K562 (cell line): ENCODE measurements at regions not wholly inside any gene's neighbourhood (a gene's known extent, or its start where the extent isn't known, plus 50 kb on each side); places are given as distances from the start of the nearest gene placed in this dataset.

Experiments
- ATAC-seq: fragments of 200-7000 bp; cut with Tn5 transposase; 3 replicates; pipeline ENCODE4 v1.9.1; 2020; ENCODE audit warnings: moderate library complexity
- BruUV-seq: library from RNA; stranded (reverse); fragments of 400-500 nt; replicated peaks from 2 replicates; lab custom pipeline; 2021; lab: Mats Ljungman, UMichigan
- CTCF ChIA-PET: fragments of 300-600 bp; formaldehyde crosslinking; extraction: SDS; loops from one replicate; lab custom pipeline; 2021; ENCODE audit warnings: low intra/inter-chr PET ratio; lab: Yijun Ruan, JAX
- POLR2A ChIA-PET: fragments of 300-600, 350-650 bp; sonication (Branson Sonifier 250); formaldehyde crosslinking; extraction: SDS; loops from one replicate; lab custom pipeline; 2021; ENCODE audit warnings: antibody characterized with exemption, inconsistent platforms; lab: Yijun Ruan, JAX
- DNase-seq, 4 experiments: peaks; one replicate each; pipeline versions ENCODE4 v3.0.0 to v3.0.0-alpha.2; 2011 to 2018; ENCODE audit warnings: low spot score in 3 of 4, mixed read lengths in 3 of 4; ENCODE audit errors: extremely low read depth in 1 of 4
- FAIRE-seq: peaks from 2 replicates; lab custom pipeline; 2011; peaks lifted over from hg19 to GRCh38; lab: Jason Lieb, UNC
- H2AFZ ChIP-seq: 2 replicates; pipeline ENCODE4 v1.6.0; 2011; ENCODE audit warnings: low read depth, low read length, control low read depth, inconsistent platforms
- H3K27ac ChIP-seq: fragments of 200-600 bp; 3 replicates; pipeline ENCODE4 v1.8.0; 2011; ENCODE audit warnings: low read depth, mild to moderate bottlenecking, control low read depth, inconsistent platforms, low read length, moderate library complexity, mixed read lengths; ENCODE audit errors: extremely low read depth
- H3K27me3 ChIP-seq, 2 experiments: fragments of 300-600 bp in 1 of 2; 2 replicates in 1 of 2; 3 replicates in 1 of 2; pipeline versions ENCODE4 v1.6.0 to v1.8.0; 2011; ENCODE audit warnings: inconsistent platforms in 2 of 2, low read length in 2 of 2, mild to moderate bottlenecking in 1 of 2, mixed read lengths in 1 of 2, moderate library complexity in 1 of 2; ENCODE audit not compliant: control insufficient read depth in 2 of 2, insufficient read depth in 2 of 2
- H3K36me3 ChIP-seq: fragments of 300-600 bp; 3 replicates; pipeline ENCODE4 v1.8.0; 2011; ENCODE audit warnings: mild to moderate bottlenecking, low read length, inconsistent platforms; ENCODE audit not compliant: control insufficient read depth, insufficient read depth
- H3K4me1 ChIP-seq, 2 experiments: fragments of 200-600 bp in 1 of 2; replicated peaks in 1 of 2; 2 replicates in 1 of 2; 3 replicates in 1 of 2; pipeline versions ENCODE4 v1.5.1 to v1.8.0; 2011; ENCODE audit warnings: inconsistent platforms in 2 of 2, low read length in 2 of 2, mild to moderate bottlenecking in 1 of 2, mixed read lengths in 1 of 2, moderate library complexity in 1 of 2; ENCODE audit not compliant: control insufficient read depth in 2 of 2, insufficient read depth in 2 of 2
- H3K4me2 ChIP-seq: 2 replicates; pipeline ENCODE4 v1.6.1; 2011; ENCODE audit warnings: low read length, control low read depth, inconsistent platforms, mixed read lengths; ENCODE audit not compliant: insufficient read depth
- H3K4me3 ChIP-seq: fragments of 200-600 bp; sonication (generic), shearing (Covaris generic); 2 replicates; pipeline ENCODE4 v1.5.1; 2016; ENCODE audit warnings: control low read depth, inconsistent platforms
- H3K79me2 ChIP-seq: fragments of 200-600 bp; 3 replicates; pipeline ENCODE4 v1.8.0; 2011; ENCODE audit warnings: low read length, inconsistent platforms; ENCODE audit not compliant: control insufficient read depth, insufficient read depth
- H3K9ac ChIP-seq, 2 experiments: 2 replicates each; pipeline versions ENCODE4 v1.6.0 to v1.6.1; 2011; ENCODE audit warnings: low read depth in 2 of 2, low read length in 2 of 2, control low read depth in 1 of 2, inconsistent platforms in 1 of 2, mild to moderate bottlenecking in 1 of 2, mixed read lengths in 1 of 2; ENCODE audit not compliant: insufficient read depth in 1 of 2
- H3K9me1 ChIP-seq: one replicate; pipeline ENCODE4 v1.6.0; 2011; ENCODE audit warnings: inconsistent platforms, mild to moderate bottlenecking, low read length, moderate library complexity; ENCODE audit not compliant: control insufficient read depth, insufficient read depth
- H3K9me3 ChIP-seq: replicated peaks from 2 replicates; pipeline ENCODE4 v1.5.1; 2011; ENCODE audit warnings: low read depth, low read length, inconsistent platforms; ENCODE audit not compliant: control insufficient read depth, insufficient read depth
- H4K20me1 ChIP-seq: replicated peaks from 2 replicates; pipeline ENCODE4 v1.6.1; 2011; ENCODE audit warnings: low read length, inconsistent platforms, mixed read lengths; ENCODE audit not compliant: control insufficient read depth, insufficient read depth
- ARNT ChIP-seq, 2 experiments: fragments of 450-650 bp; IDR thresholded peaks; 2 replicates each; pipeline ENCODE4 v1.6.1; 2016; ENCODE audit warnings: mild to moderate bottlenecking in 1 of 2
- CBX2 ChIP-seq: fragments of 200-600 bp; sonication (generic); IDR thresholded peaks from one replicate; pipeline ENCODE4 v1.6.1; 2012; ENCODE audit warnings: mild to moderate bottlenecking, low read length, inconsistent platforms; ENCODE audit not compliant: insufficient read depth, poor library complexity, severe bottlenecking
- GATAD2A ChIP-seq: fragments of 450-650 bp; IDR thresholded peaks from 2 replicates; pipeline ENCODE4 v1.6.1; 2017
- HNRNPK ChIP-seq: fragments of 200-400 bp; formaldehyde crosslinking; IDR thresholded peaks from one replicate; pipeline ENCODE4 v1.6.1; 2018; ENCODE audit warnings: mild to moderate bottlenecking, low read depth, low read length; ENCODE audit not compliant: poor library complexity, severe bottlenecking
- HOXB6 ChIP-seq: fragments of 250-450 bp; sonication (Bioruptor Pico); IDR thresholded peaks from 2 replicates; pipeline ENCODE4 v1.5.1; 2022; ENCODE audit warnings: mild to moderate bottlenecking, borderline replicate concordance
- KLF1 ChIP-seq: fragments of 450-650 bp; IDR thresholded peaks from 2 replicates; pipeline ENCODE4 v1.6.1; 2016; ENCODE audit warnings: missing genetic modification characterization, missing compliant biosample characterization
- PHF20 ChIP-seq: fragments of 450-650 bp; IDR thresholded peaks from 2 replicates; pipeline ENCODE4 v1.6.1; 2018; ENCODE audit not compliant: partially characterized antibody
- PTBP1 ChIP-seq: fragments of 200-400 bp; formaldehyde crosslinking; IDR thresholded peaks from 2 replicates; pipeline ENCODE4 v1.6.1; 2017; ENCODE audit warnings: low read depth, low read length
- RBM34 ChIP-seq: fragments of 200-400 bp; formaldehyde crosslinking; IDR thresholded peaks from 2 replicates; pipeline ENCODE4 v1.6.1; 2018; ENCODE audit warnings: low read length, borderline replicate concordance; ENCODE audit not compliant: insufficient read depth
- SRF ChIP-seq, 2 experiments: fragments of 250-450, 450-650 bp in 1 of 2; sonication (Bioruptor Pico) in 1 of 2; sonication (generic) in 1 of 2; formaldehyde crosslinking; IDR thresholded peaks; 2 replicates each; pipeline versions ENCODE4 v1.5.0 to v1.5.1; 2020 to 2022; ENCODE audit warnings: mild to moderate bottlenecking in 1 of 2, missing genetic modification reagents in 1 of 2
- ZBTB49 ChIP-seq: sonication (generic); formaldehyde crosslinking; IDR thresholded peaks from 2 replicates; pipeline ENCODE4 v1.8.0; 2022; ENCODE audit warnings: missing genetic modification reagents, mild to moderate bottlenecking, borderline replicate concordance
- ZNF140 ChIP-seq: fragments of 250-450 bp; sonication (Bioruptor Pico); IDR thresholded peaks from 2 replicates; pipeline ENCODE4 v1.8.0; 2021; ENCODE audit warnings: moderate library complexity, mild to moderate bottlenecking, inconsistent platforms
- ZNF347 ChIP-seq: fragments of 450-650 bp; formaldehyde crosslinking; IDR thresholded peaks from 2 replicates; pipeline ENCODE4 v1.4.0; 2020; ENCODE audit warnings: low read depth, mild to moderate bottlenecking, moderate library complexity
- ZNF785 ChIP-seq: fragments of 250-450 bp; sonication (Bioruptor Pico); IDR thresholded peaks from 2 replicates; pipeline ENCODE4 v1.4.0; 2020; ENCODE audit warnings: mild to moderate bottlenecking
- ZNF79 ChIP-seq: fragments of 250-450 bp; sonication (Bioruptor Pico); IDR thresholded peaks from 2 replicates; pipeline ENCODE4 v1.4.0; 2020; ENCODE audit warnings: low read depth, mild to moderate bottlenecking, moderate library complexity
- WGBS: fragments of 100-300 bp; shearing (Covaris generic); methylation state at CpG from one replicate; pipeline ENCODE4 v1.1.6; 2016; ENCODE audit warnings: low coverage, mixed read lengths; ENCODE audit not compliant: insufficient coverage; ENCODE audit errors: missing lambda C conversion rate; 5-methylcytosine and 5-hydroxymethylcytosine counted together
- in situ Hi-C: fragments of 300-500 bp; cut with MboI; formaldehyde crosslinking; loops from 4 replicates; pipeline ENCODE4 v1.15.0; 2018; ENCODE audit warnings: inconsistent platforms, mixed read lengths
- intact Hi-C: fragments of 100-400 bp; cut with micrococcal nuclease; formaldehyde crosslinking; loops from 2 replicates; pipeline ENCODE4 v1.14.2; 2022
- TF ChIP-seq, protein P1 (sequence below): sonication (generic); formaldehyde crosslinking; IDR thresholded peaks from 2 replicates; pipeline ENCODE4 v1.8.0; 2022; ENCODE audit warnings: missing genetic modification reagents, mild to moderate bottlenecking, borderline replicate concordance

DNA sequence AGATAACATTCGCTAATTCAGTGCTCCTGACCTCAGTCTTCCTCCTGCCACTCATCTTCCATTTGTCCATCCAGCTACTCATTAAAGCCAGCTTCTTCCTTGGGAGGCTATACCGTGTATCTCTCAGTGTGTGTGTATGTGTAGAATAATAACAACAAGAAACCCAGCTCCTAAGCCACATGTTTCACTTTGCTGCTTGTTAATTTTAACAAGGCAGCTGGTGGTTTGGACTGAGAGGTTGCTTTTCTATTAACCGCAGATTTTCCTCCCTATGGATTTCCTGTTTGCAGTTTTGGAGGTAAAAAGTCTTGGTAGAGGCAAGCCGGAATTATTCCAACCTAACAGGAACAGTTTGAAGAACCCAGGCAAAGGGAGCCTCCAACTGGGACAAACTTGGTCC is 165.0 kb downstream of the ADAMTS15 start:
- CTCF ChIA-PET, result no interaction called here
- DNase-seq, result no peak

More for the DNA sequence above, 165.0 kb downstream of the ADAMTS15 start:
- Histone ChIP-seq H3K4me2 (no peak overlapping the region), H3K4me3 (no peak overlapping the region), H3K9ac (no peak overlapping the region), H3K27me3 (no peaks in the 10 kb centered on the region; a peak in 1 of 5 replicates), H2AFZ (no peak overlapping the region), H4K20me1 (no peaks in the 10 kb centered on the region; the same call in 1 of the 2 replicates), H3K27ac (no peak overlapping the region), H3K4me1 (no peaks in the 10 kb centered on the region), H3K9me3 (no peaks in the 10 kb centered on the region), H3K36me3 (no peaks in the 10 kb centered on the region), H3K9me1 (no peaks in the 10 kb centered on the region), H3K79me2 (no peaks in the 10 kb centered on the region)
- ATAC-seq (no peak), FAIRE-seq (no peak)
- TF ChIP-seq HNRNPK (no peak), GATAD2A (no peak), SRF (CRISPR knock-in tag; IDR thresholded peaks at IDR 0.05) (no peak), ZNF140 (CRISPR knock-in tag) (no peak), ARNT (IDR thresholded peaks at IDR 0.05) (no peak), KLF1 (tag) (no peak), ZBTB49 (CRISPR knock-in tag) (no peak), ZNF785 (CRISPR knock-in tag) (no peak), RBM34 (no peak), HOXB6 (CRISPR knock-in tag) (no peak), ZNF347 (CRISPR knock-in tag) (no peak), PTBP1 (no peak), PHF20 (no peak), CBX2 (no peak), ZNF79 (CRISPR knock-in tag) (no peak)
- TF ChIP-seq, protein P1, sequence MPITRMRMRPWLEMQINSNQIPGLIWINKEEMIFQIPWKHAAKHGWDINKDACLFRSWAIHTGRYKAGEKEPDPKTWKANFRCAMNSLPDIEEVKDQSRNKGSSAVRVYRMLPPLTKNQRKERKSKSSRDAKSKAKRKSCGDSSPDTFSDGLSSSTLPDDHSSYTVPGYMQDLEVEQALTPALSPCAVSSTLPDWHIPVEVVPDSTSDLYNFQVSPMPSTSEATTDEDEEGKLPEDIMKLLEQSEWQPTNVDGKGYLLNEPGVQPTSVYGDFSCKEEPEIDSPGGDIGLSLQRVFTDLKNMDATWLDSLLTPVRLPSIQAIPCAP, result no peak
- POLR2A ChIA-PET, result interaction anchor here (0.6 kb wide), 1 partner anchor 239 kb away, joined by 3 read pairs; no protein-coding TSS in a partner anchor
- 0% methylated on average over 4 of the region's 4 CpGs for WGBS
- no TSS peak for BruUV-seq
- intact Hi-C loops, result no loop called here
- in situ Hi-C loops, result no loop called here
